ENCODE measurements at regions not wholly inside any gene's neighbourhood (a gene's known extent, or its start where the extent isn't known, plus 50 kb on each side); places are given as distances from the start of the nearest gene placed in this dataset.

DNA sequence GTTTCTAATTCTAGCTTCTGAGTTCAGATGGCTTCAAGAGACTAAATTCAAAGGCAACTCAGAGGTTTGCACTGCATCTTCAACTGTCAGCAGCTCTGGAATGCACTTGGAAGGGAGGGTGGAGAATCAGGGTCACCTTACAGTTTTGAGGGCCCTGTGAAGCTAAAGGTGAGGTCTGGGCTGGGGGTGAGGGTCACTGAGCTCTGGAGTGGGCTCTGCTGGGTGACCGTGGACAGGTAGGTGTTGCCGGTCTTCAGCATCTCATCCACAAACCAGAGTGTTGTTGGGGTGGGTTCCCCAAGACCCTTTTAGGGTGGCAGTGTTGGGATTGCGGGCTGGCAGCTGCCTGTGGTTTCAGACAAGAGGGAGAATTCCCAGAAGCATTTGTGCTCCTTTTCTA is 70.1 kb upstream of the CXCR4 start:
- Histone ChIP-seq H3K4me3 (ENCODE audit: low read depth in 2 of 2, low read length in 1 of 2) (no peak overlapping the region), H3K27ac (ENCODE audit: low read depth in 2 of 2, low read length in 1 of 2) (no peak overlapping the region), H3K4me1 (ENCODE audit: control insufficient read depth in 1 of 2, insufficient read depth in 2 of 2, low read depth in 1 of 2, low read length in 1 of 2) (no peaks in the 10 kb centered on the region), H3K9me2 (no peaks in the 10 kb centered on the region), H4K20me1 (ENCODE audit: insufficient read depth) (no peaks in the 10 kb centered on the region), H3K9ac (no peak overlapping the region), H3K9me3 (no peaks in the 10 kb centered on the region), H3K36me3 (replicated peaks in 1 of 2; ENCODE audit: control insufficient read depth in 1 of 2, insufficient read depth in 2 of 2, low read length in 1 of 2) (no peaks in the 10 kb centered on the region), H3K27me3 (ENCODE audit: insufficient read depth) (no peaks in the 10 kb centered on the region), H2AFZ (ENCODE audit: low read depth) (no peak overlapping the region), H3K79me2 (ENCODE audit: insufficient read depth) (no peaks in the 10 kb centered on the region), H3F3A (replicated peaks; ENCODE audit: insufficient read depth) (no peaks in the 10 kb centered on the region), H3K4me2 (no peak overlapping the region)
- ChIA-PET CTCF (interaction anchor here (1.3 kb wide), 1 partner anchor 11 kb away, joined by 3 read pairs; no protein-coding TSS in a partner anchor), POLR2A (no interaction called here)
- DNase-seq = no peak
- TF ChIP-seq FOXM1 (IDR thresholded peaks at IDR 0.05; ENCODE audit: low read depth) (no peak), GABPA (IDR thresholded peaks at IDR 0.05; ENCODE audit: low read depth) (no peak), YY1 (IDR thresholded peaks at IDR 0.05; ENCODE audit: low read depth) (no peak), REST (IDR thresholded peaks at IDR 0.05; ENCODE audit: low read depth, low read length) (no peak), TCF12 (IDR thresholded peaks at IDR 0.05) (no peak), IRF3 (IDR thresholded peaks at IDR 0.05; ENCODE audit: low read depth, low read length) (no peak), GATA2 (CRISPR knock-in tag; IDR thresholded peaks at IDR 0.05) (no peak), USF1 (IDR thresholded peaks at IDR 0.05; ENCODE audit: borderline replicate concordance, low read depth) (no peak), RXRA (IDR thresholded peaks at IDR 0.05; ENCODE audit: borderline replicate concordance, low read depth) (no peak), FOSL2 (IDR thresholded peaks at IDR 0.05; ENCODE audit: borderline replicate concordance, low read depth) (no peak), NRF1 (IDR thresholded peaks at IDR 0.05; ENCODE audit: low read depth, low read length) (no peak), RAD21 (IDR thresholded peaks at IDR 0.05; ENCODE audit: low read length) (no peak), PBX3 (IDR thresholded peaks at IDR 0.05) (no peak), EZH2phosphoT487 (IDR thresholded peaks at IDR 0.05; ENCODE audit: borderline replicate concordance, low read depth) (no peak), RCOR1 (IDR thresholded peaks at IDR 0.05; ENCODE audit: low read length) (no peak)
- 22% methylated on average over 3 of the region's 3 CpGs for WGBS (ENCODE audit: low lambda C conversion rate)
